OCI-LY1 (cell line): ENCODE measurements at regions not wholly inside any gene's neighbourhood (a gene's known extent, or its start where the extent isn't known, plus 50 kb on each side); places are given as distances from the start of the nearest gene placed in this dataset.

Source experiments
- H2AFZ ChIP-seq: fragments of 200-600 bp; sonication (generic), shearing (Covaris generic); 2 replicates; pipeline ENCODE4 v1.6.0; 2014; ENCODE audit warnings: antibody characterized with exemption, mild to moderate bottlenecking, low read length
- H3F3A ChIP-seq: fragments of 200-600 bp; sonication (generic), shearing (Covaris generic); 2 replicates; pipeline ENCODE4 v1.6.0; 2014; ENCODE audit warnings: mild to moderate bottlenecking, antibody characterized with exemption, low read length, moderate library complexity; ENCODE audit not compliant: insufficient read depth
- H3K27ac ChIP-seq: fragments of 200-600 bp; sonication (generic); 2 replicates; pipeline ENCODE4 v1.5.1; 2014; ENCODE audit warnings: low read length, mixed run types, mild to moderate bottlenecking, low read depth; ENCODE audit not compliant: poor library complexity, severe bottlenecking
- H3K27me3 ChIP-seq: fragments of 200-600 bp; sonication (generic); 2 replicates; pipeline ENCODE4 v1.6.0; 2014; ENCODE audit warnings: antibody characterized with exemption, mild to moderate bottlenecking, low read length, moderate library complexity; ENCODE audit not compliant: insufficient read depth
- H3K36me3 ChIP-seq: fragments of 200-600 bp; sonication (generic); 2 replicates; pipeline ENCODE4 v1.6.1; 2014; ENCODE audit warnings: mild to moderate bottlenecking, antibody characterized with exemption, low read length, moderate library complexity, mixed read lengths; ENCODE audit not compliant: insufficient read depth
- H3K4me1 ChIP-seq: fragments of 200-600 bp; sonication (generic); 2 replicates; pipeline ENCODE4 v1.5.1; 2014; ENCODE audit warnings: mild to moderate bottlenecking, low read length, moderate library complexity; ENCODE audit not compliant: insufficient read depth, severe bottlenecking
- H3K4me2 ChIP-seq: fragments of 200-600 bp; sonication (generic), shearing (Covaris generic); 2 replicates; pipeline ENCODE4 v1.6.1; 2014; ENCODE audit warnings: low read length
- H3K4me3 ChIP-seq: fragments of 200-600 bp; sonication (generic); 2 replicates; pipeline ENCODE4 v1.5.1; 2014; ENCODE audit warnings: low read length, low read depth, mild to moderate bottlenecking, mixed read lengths; ENCODE audit not compliant: poor library complexity, severe bottlenecking
- H3K79me2 ChIP-seq: fragments of 200-600 bp; shearing (Covaris generic); 2 replicates; pipeline ENCODE4 v1.6.1; 2016; ENCODE audit warnings: mixed run types, low read length, mixed read lengths; ENCODE audit not compliant: insufficient read depth
- H3K9ac ChIP-seq: fragments of 200-600 bp; sonication (generic), shearing (Covaris generic); 2 replicates; pipeline ENCODE4 v1.6.1; 2014; ENCODE audit warnings: mild to moderate bottlenecking, low read length, mixed read lengths
- H3K9me2 ChIP-seq: fragments of 200-600 bp; sonication (generic), shearing (Covaris generic); 2 replicates; pipeline ENCODE4 v1.6.1; 2014; ENCODE audit warnings: low read depth, mild to moderate bottlenecking, low read length, mixed read lengths
- H3K9me3 ChIP-seq: fragments of 200-600 bp; shearing (Covaris generic); 2 replicates; pipeline ENCODE4 v1.6.1; 2014; ENCODE audit warnings: low read length, mixed read lengths
- H4K20me1 ChIP-seq: fragments of 200-600 bp; sonication (generic), shearing (Covaris generic); 2 replicates; pipeline ENCODE4 v1.6.0; 2016; ENCODE audit warnings: mild to moderate bottlenecking, low read length; ENCODE audit not compliant: insufficient read depth
- CTCF ChIP-seq: fragments of 200-600 bp; sonication (generic), shearing (Covaris generic); IDR thresholded peaks from 2 replicates; pipeline ENCODE4 v1.5.1; 2017; ENCODE audit warnings: mild to moderate bottlenecking, antibody characterized with exemption, low read length, moderate library complexity, mixed read lengths
- EZH2 ChIP-seq: fragments of 200-600 bp; sonication (generic), shearing (Covaris generic); IDR thresholded peaks from 2 replicates; pipeline ENCODE4 v1.8.0; 2017; ENCODE audit warnings: borderline replicate concordance, mixed run types, mild to moderate bottlenecking, antibody characterized with exemption, low read length, moderate library complexity, mixed read lengths

DNA sequence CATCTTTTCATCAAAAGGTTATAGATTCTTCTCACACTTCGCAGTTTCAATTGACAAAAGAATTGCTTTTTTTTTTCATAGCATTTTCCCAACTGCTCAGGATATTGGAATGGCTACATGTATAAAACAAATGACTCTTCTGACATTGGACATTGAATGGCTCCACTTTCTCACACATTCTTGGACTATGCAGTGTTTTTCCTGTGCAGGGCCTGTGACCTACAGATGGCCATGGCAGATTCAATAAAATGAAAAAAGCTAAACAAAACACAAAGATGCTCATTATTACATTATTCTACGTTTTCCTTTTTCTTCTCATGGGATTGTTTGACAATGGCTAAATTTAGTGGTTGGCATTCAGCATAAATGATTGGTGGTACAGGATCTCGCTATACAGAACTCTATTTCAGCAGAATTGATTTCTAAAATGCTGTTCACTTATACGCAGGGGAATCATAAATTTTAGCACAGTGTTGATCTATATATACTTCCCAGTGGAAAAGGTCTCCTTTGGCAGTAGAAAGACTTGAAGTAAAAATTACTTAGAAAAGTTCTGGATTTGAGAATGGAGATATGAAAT, 115.6 kb upstream of the ADAMTS5 start:
- Histone ChIP-seq H2AFZ (no peak overlapping the region), H3K9me3 (no peaks in the 10 kb centered on the region), H3K27me3 (no peaks in the 10 kb centered on the region), H3K4me2 (no peak overlapping the region), H3K4me1 (no peaks in the 10 kb centered on the region), H3K4me3 (no peak overlapping the region), H3F3A (no peaks in the 10 kb centered on the region), H3K9me2 (no peaks in the 10 kb centered on the region), H3K9ac (no peak overlapping the region), H3K36me3 (no peaks in the 10 kb centered on the region), H4K20me1 (no peaks in the 10 kb centered on the region), H3K27ac (no peak overlapping the region), H3K79me2 (no peaks in the 10 kb centered on the region)
- TF ChIP-seq CTCF = no peak
- TF ChIP-seq EZH2 = no peak

GRCh38 chr21:27079636-27080240, 112.8 kb upstream of the ADAMTS5 start:
- Histone ChIP-seq H3K9me3 (no peaks in the 10 kb centered on the region), H3K9ac (no peak overlapping the region), H3K4me3 (no peak overlapping the region), H3F3A (no peaks in the 10 kb centered on the region), H4K20me1 (no peaks in the 10 kb centered on the region), H3K27ac (no peak overlapping the region), H3K27me3 (no peaks in the 10 kb centered on the region), H3K4me2 (no peak overlapping the region), H3K9me2 (no peaks in the 10 kb centered on the region), H2AFZ (no peak overlapping the region), H3K36me3 (no peaks in the 10 kb centered on the region), H3K79me2 (no peaks in the 10 kb centered on the region), H3K4me1 (no peaks in the 10 kb centered on the region)
- TF ChIP-seq CTCF = no peak
- no peak for TF ChIP-seq EZH2

GRCh38 chr21:27078915-27079314, 112.0 kb upstream of the ADAMTS5 start:
- H3K9ac ChIP-seq = no peak overlapping the region
- H3K4me2 ChIP-seq = no peak overlapping the region
- no peaks in the 10 kb centered on the region for H3K79me2 ChIP-seq
- no peak for TF ChIP-seq CTCF
- no peak for TF ChIP-seq EZH2
- H3K27ac ChIP-seq = no peak overlapping the region
- H2AFZ ChIP-seq = no peak overlapping the region
- H3K9me3 ChIP-seq = no peaks in the 10 kb centered on the region
- no peaks in the 10 kb centered on the region for H3K9me2 ChIP-seq
- H3F3A ChIP-seq = no peaks in the 10 kb centered on the region
- H3K4me3 ChIP-seq = no peak overlapping the region
- no peaks in the 10 kb centered on the region for H3K27me3 ChIP-seq
- no peaks in the 10 kb centered on the region for H3K36me3 ChIP-seq
- no peaks in the 10 kb centered on the region for H4K20me1 ChIP-seq
- H3K4me1 ChIP-seq = no peaks in the 10 kb centered on the region
